ENCODE measurements at regions not wholly inside any gene's neighbourhood (a gene's known extent, or its start where the extent isn't known, plus 50 kb on each side); places are given as distances from the start of the nearest gene placed in this dataset.
"Not testable (repeated sequence)": the region's sequence is repeated elsewhere in the genome, so short reads cannot be mapped to it uniquely, and the experiment has no call there.

- TF ChIP-seq CTCF (IDR thresholded peaks at IDR 0.05) (no peak), POLR2AphosphoS5 (IDR thresholded peaks at IDR 0.05) (no peak), EP300 (IDR thresholded peaks at IDR 0.05) (no peak), POLR2A (IDR thresholded peaks at IDR 0.05; ENCODE audit: low read depth) (no peak)
- no peaks in the 10 kb centered on the region for H3K36me3 ChIP-seq
- no peak overlapping the region for H3K4me3 ChIP-seq
- 100% methylated on average over 1 of the region's 1 CpG for WGBS
- no peak for DNase-seq (ENCODE audit: extremely low spot score)
- no peaks in the 10 kb centered on the region for H3K27me3 ChIP-seq
- H3K27ac ChIP-seq (replicated peaks in 1 of 4), result no peak overlapping the region
- intact Hi-C loops (cut with DNase I), result no loop called here
- H3K4me1 ChIP-seq, result no peaks in the 10 kb centered on the region
- peaks cover 0 to 19% (median 0%) of the 10 kb centered on the region in 4 donors for H3K9me3 ChIP-seq
Observed at GRCh38 chr3:19825193-19825592, 108.8 kb downstream of the EFHB start.

GRCh38 chr3:19822805-19823204 lies 111.2 kb downstream of the EFHB start:
- H3K27me3 ChIP-seq, result no peaks in the 10 kb centered on the region
- no peaks in the 10 kb centered on the region for H3K4me1 ChIP-seq
- WGBS, result 81% methylated on average over 4 of the region's 4 CpGs
- no peaks in the 10 kb centered on the region for H3K36me3 ChIP-seq
- H3K9me3 ChIP-seq, result peaks cover 0 to 19% (median 0%) of the 10 kb centered on the region in 4 donors
- intact Hi-C loops (cut with DNase I), result no loop called here
- DNase-seq (ENCODE audit: extremely low spot score), result no peak
- no peak overlapping the region for H3K27ac ChIP-seq (replicated peaks in 1 of 4)
- TF ChIP-seq EP300 (IDR thresholded peaks at IDR 0.05), result no peak
- TF ChIP-seq POLR2AphosphoS5 (IDR thresholded peaks at IDR 0.05), result no peak
- TF ChIP-seq POLR2A (IDR thresholded peaks at IDR 0.05; ENCODE audit: low read depth), result no peak
- no peak for TF ChIP-seq CTCF (IDR thresholded peaks at IDR 0.05)
- H3K4me3 ChIP-seq, result no peak overlapping the region

GRCh38 chr3:19816631-19817030 lies 117.4 kb downstream of the EFHB start:
- H3K27me3 ChIP-seq, result no peaks in the 10 kb centered on the region
- no peak for TF ChIP-seq CTCF (IDR thresholded peaks at IDR 0.05)
- TF ChIP-seq POLR2AphosphoS5 (IDR thresholded peaks at IDR 0.05), result no peak
- no peak for TF ChIP-seq EP300 (IDR thresholded peaks at IDR 0.05)
- TF ChIP-seq POLR2A (IDR thresholded peaks at IDR 0.05; ENCODE audit: low read depth), result no peak
- no peak for DNase-seq (ENCODE audit: extremely low spot score)
- intact Hi-C loops (cut with DNase I), result no loop called here
- no peak overlapping the region for H3K27ac ChIP-seq (replicated peaks in 1 of 4)
- H3K36me3 ChIP-seq, result no peaks in the 10 kb centered on the region
- peaks cover 0 to 5% (median 0%) of the 10 kb centered on the region in 4 donors for H3K9me3 ChIP-seq
- no peak overlapping the region for H3K4me3 ChIP-seq
- WGBS, result 60% methylated on average over 1 of the region's 1 CpG
- H3K4me1 ChIP-seq, result no peaks in the 10 kb centered on the region

DNA sequence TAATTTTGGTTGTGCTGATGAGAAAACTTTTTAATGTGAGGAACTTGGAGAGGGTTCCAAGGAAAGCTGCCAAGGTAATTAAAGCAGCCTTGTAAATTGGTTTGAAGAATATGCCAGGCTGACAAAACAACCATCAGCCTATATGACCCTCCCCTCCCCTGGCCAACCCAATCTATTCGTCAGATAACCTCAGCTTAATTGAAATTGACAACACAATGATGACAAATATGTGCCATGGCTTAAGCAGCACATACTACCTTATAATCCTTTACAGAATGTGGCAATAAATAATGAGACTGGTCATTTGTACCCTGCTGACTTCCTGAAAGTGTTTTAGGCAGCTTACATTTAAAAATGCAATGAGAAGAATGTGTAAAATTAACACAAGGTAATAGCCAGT lies 118.2 kb downstream of the EFHB start:
- intact Hi-C loops (cut with DNase I), result no loop called here
- DNase-seq (ENCODE audit: extremely low spot score), result no peak
- Histone ChIP-seq H3K4me1 (no peaks in the 10 kb centered on the region), H3K27ac (replicated peaks in 1 of 4) (no peak overlapping the region), H3K4me3 (no peak overlapping the region), H3K36me3 (no peaks in the 10 kb centered on the region), H3K27me3 (no peaks in the 10 kb centered on the region), H3K9me3 (no peaks in the 10 kb centered on the region)
- 88% methylated on average over 1 of the region's 1 CpG for WGBS
- TF ChIP-seq POLR2A (IDR thresholded peaks at IDR 0.05; ENCODE audit: low read depth) (no peak), EP300 (IDR thresholded peaks at IDR 0.05) (no peak), CTCF (IDR thresholded peaks at IDR 0.05) (no peak), POLR2AphosphoS5 (IDR thresholded peaks at IDR 0.05) (no peak)

DNA sequence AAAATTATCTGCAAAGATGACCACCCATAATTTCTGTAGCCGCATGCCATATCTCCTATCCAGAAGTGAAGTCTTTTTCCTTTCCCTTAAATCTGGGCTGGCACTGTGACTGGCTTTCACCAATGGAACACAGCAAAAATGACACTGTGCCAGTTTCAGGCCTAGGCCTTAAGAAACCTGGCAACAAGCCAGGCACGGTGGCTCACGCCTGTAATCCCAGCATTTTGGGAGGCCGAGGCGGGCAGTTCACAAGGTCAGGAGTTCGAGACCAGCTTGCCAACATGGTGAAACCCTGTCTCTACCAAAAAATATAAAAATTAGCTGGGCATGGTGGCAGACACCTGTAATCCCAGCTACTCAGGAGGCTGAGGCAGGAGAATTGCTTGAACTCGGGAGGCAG lies 120.3 kb downstream of the EFHB start:
- H3K4me1 ChIP-seq; H3K36me3 ChIP-seq; DNase-seq (ENCODE audit: extremely low spot score); H3K4me3 ChIP-seq; H3K27ac ChIP-seq (replicated peaks in 1 of 4); H3K27me3 ChIP-seq; intact Hi-C loops (cut with DNase I); H3K9me3 ChIP-seq: not testable (repeated sequence)
- WGBS, result 95% methylated on average over 7 of the region's 7 CpGs
